Stimulated activated CD4-positive, alpha-beta T cell treated with anti-CD3 and anti-CD28 coated beads, Interleukin-1b, Interleukin-23, amount 100 ng/mL, for 24 hours (primary cell): ENCODE measurements at regions not wholly inside any gene's neighbourhood (a gene's known extent, or its start where the extent isn't known, plus 50 kb on each side); places are given as distances from the start of the nearest gene placed in this dataset.

Source experiments
- DNase-seq, 4 experiments: peaks; one replicate each; pipeline ENCODE4 v3.0.0-alpha.2; 2020; ENCODE audit warnings: low read depth in 4 of 4, low spot score in 1 of 4

DNA sequence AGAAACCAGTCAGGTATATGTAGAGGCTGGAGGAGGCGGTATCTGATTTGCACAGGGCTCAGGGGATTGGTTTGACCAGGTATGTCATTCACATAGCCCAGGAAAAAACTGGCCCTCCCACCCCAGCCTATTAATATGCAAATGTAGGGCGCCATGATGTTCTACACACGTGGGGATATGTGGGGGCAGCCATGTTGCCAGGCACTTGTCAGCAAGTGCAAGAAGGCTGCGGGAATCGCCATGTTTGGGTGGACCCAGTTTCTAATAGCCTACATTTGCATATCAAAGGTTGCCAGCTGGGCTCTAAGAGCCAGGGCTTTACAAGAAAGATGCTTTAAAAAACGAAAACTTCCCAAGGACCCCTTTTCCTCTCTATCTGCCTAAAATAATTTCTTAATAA is 335.1 kb downstream of the SMARCA1 start:
- no peak for DNase-seq

DNA sequence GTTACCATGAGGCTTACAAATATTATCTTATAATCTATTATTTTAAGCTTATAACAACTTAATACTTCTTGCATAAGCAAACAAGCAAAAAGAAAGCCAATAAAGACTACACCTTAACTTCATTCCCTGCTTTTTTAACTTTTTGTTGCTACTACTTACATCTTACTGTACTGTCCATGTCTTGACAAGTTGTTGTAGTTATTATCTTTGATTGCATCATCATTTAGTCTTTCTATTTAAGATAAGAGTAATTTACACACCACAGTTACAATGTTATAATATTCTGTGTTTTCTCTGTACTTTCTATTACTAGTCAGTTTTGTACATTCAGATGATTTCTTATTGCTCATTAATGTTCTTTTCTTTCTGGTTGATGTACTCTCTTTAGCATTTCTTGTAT is 346.6 kb downstream of the SMARCA1 start:
- no peak for DNase-seq

DNA sequence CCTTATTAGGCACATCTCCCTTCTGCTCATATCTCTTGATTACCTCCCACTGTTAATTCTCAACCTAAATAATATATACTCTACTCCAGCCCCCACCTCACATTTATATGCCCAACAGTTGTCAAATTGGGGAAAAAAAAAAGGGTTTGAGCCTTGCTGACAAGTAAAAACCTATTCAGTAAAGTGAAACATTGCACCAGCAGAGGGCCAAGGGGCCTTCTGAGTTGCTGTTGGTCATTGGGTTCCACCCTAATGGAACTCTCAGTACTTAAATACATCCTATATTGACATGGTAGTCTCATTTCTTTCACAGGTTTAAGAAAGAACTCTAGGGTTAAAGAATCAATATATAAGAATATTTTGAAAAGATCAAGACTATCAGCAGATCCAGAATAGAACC is 362.2 kb downstream of the SMARCA1 start:
- no peak for DNase-seq

DNA sequence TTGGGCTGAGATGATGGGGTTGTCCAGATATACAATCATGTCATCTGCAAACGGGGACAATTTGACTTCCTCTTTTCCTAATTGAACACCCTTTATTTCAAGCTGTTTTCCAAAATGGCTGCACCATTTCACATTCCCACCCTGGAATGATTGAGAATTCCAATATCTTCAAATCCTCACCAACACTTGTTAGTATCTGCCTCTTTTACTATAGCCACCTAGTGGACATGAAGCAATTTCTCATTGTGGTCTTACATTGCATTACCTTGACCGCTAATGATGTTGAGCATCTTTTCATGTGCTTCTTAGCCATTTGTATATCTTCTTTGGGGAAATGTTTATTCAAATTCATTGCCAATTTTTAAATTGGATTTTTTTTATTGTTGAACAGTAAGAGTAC is 364.8 kb downstream of the SMARCA1 start:
- no peak for DNase-seq

DNA sequence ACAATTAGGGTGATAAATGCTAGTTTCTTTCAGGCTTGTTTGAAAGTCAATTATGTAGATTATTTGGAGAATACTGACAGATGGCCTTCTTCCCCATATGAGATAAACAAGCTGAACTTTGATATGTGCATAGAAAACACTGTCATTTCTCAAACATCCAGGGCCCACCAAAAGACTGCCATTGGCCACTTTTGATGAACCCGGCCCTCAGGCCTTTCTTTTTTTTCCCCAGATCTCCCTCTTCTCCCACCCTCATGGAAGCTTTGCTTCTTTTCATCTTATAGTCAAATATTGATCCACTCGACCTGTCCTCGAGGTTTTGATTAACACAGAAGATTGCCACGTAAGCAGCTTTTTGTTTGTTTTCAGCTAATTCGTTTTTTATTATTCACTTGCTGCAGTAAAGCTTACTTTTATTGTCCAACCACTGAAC is 377.4 kb downstream of the SMARCA1 start:
- DNase-seq: no peak

DNA sequence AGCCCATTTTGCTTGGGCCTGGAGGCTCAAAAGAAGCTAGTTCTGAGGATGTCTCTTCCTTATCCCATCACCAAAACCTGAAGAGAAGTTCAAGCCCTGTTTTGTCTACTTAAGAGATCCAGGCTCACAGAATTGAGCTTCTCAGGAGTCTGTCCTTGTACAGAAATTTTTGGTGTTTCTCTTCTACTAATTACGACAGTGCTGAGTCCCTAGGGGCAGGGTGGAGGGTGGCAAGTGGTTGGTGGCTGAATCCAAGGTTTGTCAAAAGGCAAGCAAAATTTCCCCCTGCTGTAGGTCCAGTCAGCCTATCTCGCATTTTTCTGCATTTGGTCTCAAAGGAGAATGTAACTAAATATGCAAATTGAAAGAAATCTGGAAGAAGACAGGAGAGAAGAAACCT is 377.9 kb downstream of the SMARCA1 start:
- DNase-seq: no peak

DNA sequence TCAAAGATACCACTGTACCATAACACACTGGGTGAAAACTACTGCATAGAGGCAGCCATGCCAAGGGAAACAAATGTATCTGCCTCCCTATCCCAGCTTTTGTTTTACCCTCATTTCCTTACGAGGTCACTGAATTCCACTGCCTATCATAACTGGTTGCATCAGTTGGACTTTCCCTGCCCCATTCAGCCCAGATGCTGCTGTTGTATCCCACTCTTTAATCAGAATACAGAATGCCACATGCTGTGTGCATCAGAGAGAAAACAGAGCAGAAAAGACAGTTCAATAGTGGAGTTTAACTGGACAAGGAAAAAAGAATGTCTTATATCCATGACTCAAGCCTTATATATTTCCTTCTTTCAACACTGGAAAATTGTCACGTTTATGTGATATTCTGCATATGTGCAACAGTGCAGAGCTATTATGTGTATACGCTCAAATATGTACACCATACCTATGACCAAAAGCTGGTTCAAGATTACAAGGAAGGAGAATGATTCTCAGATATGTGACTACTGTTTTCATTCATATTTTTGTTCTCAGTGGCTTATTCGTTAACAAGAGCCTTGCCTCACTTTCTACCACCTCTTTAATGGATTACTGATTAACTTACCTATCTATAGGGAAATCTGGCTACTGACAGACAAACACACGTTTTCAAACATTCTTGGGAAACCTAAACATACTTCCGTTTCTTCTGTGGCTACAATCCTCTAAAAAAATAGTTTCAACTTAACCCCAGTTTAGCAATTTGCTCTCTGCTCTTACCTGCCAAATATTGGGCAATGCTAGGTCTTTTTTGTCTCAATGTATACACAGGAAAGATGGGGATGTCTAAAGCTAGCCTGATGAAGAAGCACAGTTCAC is 378.9 kb downstream of the SMARCA1 start:
- no peak for DNase-seq

DNA sequence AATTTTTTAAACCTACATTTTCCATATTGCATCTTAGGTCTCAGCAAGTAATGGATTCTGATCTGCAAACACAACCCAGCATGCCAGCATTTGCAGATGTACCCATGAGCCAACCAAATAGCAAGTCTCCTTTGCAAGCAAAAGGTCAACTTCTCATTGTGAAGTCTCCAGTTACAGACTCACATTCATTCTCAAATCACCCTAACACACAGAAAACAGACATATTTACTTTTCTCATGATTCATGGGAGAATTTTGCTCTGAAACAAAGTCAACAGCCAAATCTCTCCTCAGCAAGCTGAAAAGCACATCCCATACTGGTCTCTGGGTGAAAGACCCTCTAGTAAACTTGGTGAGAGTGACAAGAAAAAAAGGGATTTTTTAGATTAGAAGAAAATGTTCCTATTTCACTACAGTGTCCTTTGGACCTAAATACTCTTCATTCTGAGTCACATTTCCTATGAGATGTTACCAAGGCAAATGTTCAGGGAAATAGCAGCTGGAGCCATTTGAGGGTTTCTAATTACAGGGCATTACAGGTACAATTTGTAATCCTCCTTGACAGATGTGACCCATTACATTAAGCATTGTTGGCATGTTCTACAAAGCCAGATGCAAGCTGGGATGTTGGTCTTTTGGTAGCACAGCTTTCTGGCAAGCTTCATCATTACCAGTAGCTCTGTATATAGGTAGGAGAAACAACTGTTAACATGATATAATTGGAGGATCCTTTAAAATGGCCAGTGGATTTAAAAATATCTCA is 383.3 kb downstream of the SMARCA1 start:
- DNase-seq: no peak

DNA sequence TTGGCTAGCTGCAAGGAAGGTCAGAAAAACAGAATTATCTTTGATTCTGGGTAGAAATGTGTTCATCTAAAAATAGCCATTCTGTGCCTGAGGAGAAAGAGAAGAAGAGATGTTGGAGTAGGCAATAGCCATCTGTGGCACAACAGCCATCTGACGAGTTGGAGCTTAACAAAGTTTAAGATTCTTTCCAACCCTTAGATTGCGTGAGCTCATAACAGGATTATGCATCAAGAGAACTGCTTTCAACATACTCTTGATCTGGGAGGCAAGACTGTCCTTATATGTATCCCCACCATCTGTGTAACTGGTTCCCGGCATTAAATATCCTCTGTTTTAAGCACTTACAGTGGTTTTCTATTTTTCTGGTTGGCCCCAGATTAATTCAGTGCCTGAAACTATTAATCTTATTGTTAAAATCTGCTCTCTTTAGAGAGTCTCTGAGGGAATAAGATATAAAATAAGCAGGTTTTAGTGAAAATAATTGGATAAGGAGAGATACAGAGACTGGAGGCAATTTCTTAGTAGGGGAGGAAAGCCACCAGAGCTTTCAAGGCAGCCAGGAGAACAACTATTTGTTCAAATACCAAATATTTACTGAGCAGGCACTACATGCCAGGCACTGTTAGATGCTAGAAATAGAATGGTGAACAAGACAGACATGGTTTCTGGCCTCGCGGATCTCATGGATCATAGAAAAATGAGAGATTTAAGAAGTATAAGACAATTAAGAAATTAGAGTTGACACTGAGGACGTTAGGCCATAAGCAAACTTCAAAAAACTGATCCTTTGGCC is 398.0 kb downstream of the SMARCA1 start:
- DNase-seq: no peak

DNA sequence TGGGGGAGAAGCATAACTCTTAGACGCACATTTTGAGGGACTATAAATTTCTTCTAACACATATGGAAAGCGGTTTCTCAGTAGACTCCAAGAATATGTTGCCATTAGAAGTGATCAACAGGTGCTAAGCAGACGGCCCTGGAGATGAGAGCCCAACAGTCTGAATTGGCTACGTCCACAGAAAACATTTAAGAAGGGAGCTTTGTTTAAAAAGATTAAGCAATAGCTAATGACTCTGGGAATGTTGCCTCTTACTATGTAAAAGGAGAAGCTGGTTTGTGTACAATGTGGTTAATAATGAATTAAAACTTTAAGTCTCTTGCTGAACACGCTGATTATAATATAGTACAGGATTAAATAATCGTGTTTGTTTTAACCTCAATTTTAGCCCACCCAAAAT is 399.5 kb downstream of the SMARCA1 start:
- DNase-seq: no peak

DNA sequence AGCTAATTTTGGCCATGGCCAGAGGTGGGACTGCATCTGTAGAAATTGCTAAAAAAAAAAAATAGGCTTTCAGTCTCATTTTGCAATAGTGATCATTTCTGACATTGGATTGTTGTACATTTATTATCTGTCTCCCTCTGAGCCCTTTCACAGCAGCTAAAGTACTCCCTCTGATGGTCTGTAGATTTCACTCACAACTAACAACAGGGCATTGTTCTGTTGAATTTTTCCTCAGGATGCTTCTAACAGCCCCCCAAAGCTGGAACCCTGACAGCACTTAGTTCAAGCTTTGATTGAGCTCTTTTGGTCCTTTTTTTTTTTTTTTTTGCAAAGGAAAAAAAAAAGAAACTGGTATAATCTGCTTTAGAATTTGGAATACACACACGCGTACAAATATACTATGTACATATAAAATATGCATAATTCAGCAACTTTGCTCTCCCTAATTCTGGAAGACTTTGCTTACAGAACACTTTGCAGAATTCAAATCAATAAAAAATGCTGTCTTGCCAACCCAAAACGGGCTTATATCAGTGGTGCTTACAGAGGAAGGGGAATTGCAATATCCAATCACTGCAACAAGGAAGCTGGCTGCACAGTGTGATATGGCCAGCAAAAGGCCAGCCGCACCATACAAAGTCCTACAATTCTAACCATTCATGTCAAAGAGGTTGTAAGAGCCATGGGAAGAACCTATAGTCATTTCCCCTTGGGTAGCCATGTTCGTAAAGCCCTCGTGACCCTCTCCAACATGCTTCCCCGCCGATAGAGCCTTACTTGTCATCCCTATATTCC is 406.4 kb downstream of the SMARCA1 start:
- DNase-seq: no peak

DNA sequence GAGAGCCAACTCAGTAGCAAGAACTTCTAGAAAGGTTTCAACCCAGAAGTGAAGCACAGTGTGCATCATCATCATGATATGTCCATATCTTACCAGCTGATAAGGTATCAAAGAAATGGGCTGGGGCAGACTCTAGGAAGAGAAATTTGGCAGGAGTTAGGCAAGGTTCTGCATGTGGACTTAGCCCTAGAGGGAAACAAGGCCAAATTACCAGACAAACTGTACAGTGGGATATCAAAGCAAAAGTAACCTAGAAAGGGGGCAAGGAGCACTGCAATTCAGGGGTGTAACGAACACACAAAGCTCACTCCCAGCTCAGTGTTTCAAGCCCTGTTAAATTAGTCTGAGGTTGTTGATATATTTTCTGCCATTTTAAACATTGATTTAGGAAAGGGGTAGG is 407.4 kb downstream of the SMARCA1 start:
- no peak for DNase-seq

DNA sequence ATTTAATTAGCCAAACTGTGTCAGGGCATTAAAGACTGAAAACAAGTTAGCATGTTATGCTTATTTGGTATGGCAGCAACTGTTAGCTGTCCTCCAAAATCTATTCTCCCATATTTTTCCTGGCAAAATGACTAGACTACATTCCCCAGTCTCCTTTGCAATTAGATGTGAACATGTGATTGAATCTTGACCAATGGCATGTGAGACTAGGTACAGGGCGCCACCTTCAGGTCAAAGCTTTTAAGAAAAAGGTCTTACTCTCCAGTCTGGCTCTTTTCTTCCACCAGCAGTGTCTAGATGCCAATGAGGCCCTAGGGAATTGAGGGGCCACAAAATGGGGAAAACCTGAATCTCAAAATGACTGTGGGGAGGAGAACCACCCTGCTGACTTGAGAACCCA is 408.2 kb downstream of the SMARCA1 start:
- no peak for DNase-seq

DNA sequence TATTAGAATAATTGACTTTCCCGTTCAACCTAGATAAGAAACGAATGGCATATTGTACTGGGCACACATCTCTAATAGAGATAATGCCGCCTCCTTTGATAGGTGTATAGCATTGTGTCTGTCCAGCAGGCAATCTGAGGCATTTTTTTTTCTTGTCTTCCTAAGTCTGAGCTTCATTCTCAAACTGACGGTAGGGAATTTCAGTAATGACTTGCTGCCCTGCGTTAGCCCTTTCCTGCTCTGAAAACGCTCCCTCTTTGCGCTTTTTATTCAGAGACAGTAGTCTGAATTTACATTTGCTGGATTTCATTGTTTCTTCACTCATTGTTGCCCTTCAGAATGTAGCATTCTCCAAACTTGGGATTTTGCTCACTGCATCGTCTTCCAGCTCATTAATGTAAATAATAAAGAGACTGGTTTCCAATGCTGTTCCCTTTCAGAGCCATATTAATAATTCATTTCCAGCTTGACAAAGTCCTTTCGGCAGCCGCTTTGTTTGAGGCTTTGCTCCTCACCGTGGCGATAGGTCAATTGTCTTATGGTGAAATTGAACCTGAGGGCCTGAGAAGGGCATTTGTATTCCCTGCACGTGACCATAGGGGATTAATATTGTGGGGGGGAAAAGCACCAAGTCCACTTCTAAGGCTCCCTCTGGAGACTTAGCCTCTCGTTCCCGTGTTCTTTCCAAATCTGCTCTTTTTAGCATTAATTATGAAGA is 412.1 kb downstream of the SMARCA1 start:
- DNase-seq: no peak

DNA sequence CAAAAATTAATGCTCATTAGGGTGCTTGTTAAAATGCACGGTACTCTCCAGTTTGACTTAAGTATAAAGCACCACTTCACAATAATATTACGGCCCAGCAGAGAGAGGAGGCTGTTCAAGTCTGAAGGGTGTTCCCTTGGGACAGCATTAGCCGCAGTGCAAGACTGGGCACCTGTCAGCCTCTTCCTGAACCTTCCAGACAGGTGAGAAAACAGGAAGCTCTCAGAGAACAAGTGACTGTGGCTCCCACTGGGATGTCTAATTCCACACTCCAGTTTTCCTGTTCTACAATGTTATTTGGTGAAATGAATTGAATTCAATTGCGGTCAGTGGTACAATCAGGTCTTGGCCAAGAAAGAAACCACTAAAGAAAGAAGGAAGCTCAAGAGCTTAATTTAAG is 414.4 kb downstream of the SMARCA1 start:
- no peak for DNase-seq

DNA sequence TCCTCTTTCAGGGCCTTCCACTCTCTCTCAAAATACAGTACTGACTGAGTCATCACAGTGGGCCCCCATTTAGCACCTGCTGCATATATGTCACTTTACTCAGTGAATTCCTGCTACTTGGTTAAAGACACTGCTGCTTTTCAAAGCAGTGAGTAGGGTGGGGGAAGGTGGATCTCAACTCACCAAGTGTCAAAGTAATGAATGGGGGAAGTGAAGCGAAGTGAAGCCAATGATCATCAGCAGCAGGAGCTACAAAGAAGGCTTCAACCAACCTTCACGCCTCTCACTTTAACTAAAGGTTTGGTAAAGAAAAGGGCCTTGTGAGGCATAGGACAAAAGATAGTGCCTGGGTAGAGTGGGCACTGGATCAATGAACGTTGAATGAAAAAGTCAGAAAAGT is 424.1 kb downstream of the SMARCA1 start:
- no peak for DNase-seq

DNA sequence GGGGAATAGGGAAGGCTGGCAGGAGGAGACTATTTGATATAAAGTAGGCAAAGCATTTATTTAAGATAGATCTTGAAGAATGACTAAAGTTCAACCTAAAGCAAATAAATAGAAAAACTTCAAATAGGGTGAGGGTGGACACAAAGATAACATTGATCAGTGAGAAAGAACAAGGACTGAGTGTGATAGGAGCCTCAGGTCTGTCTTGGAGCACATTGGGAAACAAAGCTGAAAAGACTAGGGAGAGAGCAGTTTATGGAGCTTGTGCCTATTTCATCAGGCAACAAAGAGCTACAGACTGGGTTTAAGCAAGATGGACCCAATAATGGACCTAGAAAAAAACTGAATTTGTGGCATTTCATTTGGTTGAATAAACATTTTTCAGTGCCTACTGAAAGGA is 425.6 kb downstream of the SMARCA1 start:
- no peak for DNase-seq

DNA sequence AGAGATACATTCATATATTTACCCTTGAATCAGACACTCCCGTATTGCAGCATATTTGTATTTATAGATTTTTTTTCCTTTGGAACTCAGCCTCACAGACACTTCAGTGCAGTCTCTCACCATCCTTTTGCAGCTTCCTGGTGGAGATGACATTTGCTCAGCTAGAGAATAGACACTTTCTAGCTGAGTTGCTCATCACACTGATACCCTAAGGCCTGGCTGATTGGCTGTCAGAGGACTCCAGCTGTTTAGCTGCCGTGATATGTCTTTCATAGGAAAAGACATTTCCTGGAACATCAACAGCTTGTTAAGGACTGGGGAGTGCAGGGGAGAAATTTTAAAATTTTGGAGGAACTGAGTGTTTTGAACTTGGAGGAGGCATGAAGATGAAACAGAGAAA is 429.6 kb downstream of the SMARCA1 start:
- DNase-seq: no peak

DNA sequence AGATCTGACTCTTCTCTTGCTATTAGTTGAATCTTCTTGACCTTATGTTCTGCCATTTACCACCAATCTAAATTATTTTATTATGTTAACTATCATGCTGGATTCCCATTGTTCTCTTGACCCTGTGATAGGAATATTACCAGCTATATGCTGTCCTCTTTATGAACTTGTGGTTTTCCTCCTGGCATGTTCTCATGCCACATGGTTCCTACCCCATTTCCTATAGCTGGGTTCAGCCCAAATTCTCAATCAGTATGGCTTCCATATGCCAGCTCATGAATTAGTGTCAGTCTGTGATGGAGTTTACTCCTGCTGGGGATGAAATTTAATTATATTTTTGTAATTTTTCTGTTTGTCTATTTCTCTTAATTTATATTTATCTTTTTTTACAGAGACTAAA is 430.5 kb downstream of the SMARCA1 start:
- no peak for DNase-seq

DNA sequence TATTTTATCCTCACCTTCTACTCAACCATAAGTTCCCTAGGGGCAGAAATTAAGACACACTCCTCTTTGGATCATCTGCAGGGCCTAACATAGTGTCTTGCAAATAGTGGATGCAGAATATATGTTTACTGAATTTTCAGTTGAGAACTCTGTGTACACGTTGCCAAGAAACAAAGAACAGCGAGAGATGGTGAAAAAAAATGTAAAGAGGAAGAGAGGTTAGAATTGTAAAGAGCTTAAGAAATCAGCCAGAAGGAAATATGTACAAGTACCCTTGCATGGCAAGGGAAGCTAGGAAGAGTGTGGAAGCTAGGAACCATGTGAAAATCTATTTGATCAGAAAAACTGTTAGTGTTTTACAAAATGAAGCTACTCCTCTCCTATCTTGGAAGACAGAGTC is 431.0 kb downstream of the SMARCA1 start:
- DNase-seq: no peak
